IgD-negative memory B cell (primary cell): ENCODE measurements at regions not wholly inside any gene's neighbourhood (a gene's known extent, or its start where the extent isn't known, plus 50 kb on each side); places are given as distances from the start of the nearest gene placed in this dataset.

Source experiments
- H3K27ac Mint-ChIP-seq, 3 donors: one replicate each; pipeline ENCODE4 v1.8.0; 2020 to 2022; ENCODE audit warnings: mild to moderate bottlenecking in 3 of 3, mixed read lengths in 3 of 3, moderate library complexity in 1 of 3
- H3K27me3 Mint-ChIP-seq: one replicate; pipeline ENCODE4 v1.8.0; 2021; ENCODE audit warnings: mixed read lengths
- H3K36me3 Mint-ChIP-seq: one replicate; pipeline ENCODE4 v1.8.0; 2020; ENCODE audit warnings: mild to moderate bottlenecking, mixed read lengths
- H3K4me1 Mint-ChIP-seq, 3 donors: one replicate each; pipeline ENCODE4 v1.8.0; 2020 to 2022; ENCODE audit warnings: mixed read lengths in 3 of 3, mild to moderate bottlenecking in 1 of 3
- H3K4me3 Mint-ChIP-seq, 4 donors: one replicate each; pipeline ENCODE4 v1.8.0; 2020 to 2022; ENCODE audit warnings: mild to moderate bottlenecking in 4 of 4, mixed read lengths in 4 of 4, moderate library complexity in 3 of 4
- H3K9me3 Mint-ChIP-seq, 3 donors: one replicate each; pipeline ENCODE4 v1.8.0; 2020 to 2021; ENCODE audit warnings: mixed read lengths in 3 of 3, mild to moderate bottlenecking in 1 of 3

DNA sequence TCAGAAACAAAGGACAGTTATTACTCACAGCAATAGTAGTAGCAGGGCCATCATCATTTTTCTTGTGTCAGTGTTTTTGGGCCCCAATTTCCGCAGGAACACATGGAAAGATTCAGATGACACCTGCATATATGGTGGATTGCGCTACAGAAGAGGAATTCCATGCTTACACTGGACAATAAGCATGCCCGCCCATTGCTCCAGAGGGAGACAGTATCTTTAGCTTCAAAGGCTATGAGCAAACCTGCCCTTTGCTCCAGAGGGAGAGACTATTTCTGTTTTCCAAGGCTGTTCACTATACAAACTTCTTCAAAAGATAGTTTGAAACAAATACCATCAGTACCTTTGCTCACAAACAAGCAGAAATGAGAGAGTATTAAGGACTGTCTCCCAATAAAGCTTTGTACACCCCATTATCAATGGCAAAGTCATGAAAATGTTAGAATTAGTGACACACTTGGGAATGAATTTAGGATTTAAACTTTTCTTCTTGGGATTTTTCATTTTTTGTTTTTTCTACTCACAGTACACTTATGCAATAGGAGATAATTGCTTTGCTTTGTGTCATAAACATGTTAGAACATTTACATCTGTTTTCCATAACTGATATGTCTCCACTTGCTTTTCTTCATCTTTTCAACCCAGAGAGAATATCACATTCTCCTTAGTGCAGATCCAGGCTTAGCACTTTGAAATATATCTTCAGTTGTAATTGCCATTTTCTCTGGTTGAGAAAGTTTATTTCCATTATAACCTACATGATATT, 564.5 kb upstream of the ZNF717 start:
- H3K27me3 Mint-ChIP-seq, result no peaks in the 10 kb centered on the region
- H3K4me3 Mint-ChIP-seq, result no peak overlapping the region
- no peaks in the 10 kb centered on the region for H3K36me3 Mint-ChIP-seq
- H3K27ac Mint-ChIP-seq, result no peak overlapping the region
- peaks cover 1 to 15% (median 6%) of the 10 kb centered on the region in 3 donors for H3K9me3 Mint-ChIP-seq
- H3K4me1 Mint-ChIP-seq, result no peaks in the 10 kb centered on the region

DNA sequence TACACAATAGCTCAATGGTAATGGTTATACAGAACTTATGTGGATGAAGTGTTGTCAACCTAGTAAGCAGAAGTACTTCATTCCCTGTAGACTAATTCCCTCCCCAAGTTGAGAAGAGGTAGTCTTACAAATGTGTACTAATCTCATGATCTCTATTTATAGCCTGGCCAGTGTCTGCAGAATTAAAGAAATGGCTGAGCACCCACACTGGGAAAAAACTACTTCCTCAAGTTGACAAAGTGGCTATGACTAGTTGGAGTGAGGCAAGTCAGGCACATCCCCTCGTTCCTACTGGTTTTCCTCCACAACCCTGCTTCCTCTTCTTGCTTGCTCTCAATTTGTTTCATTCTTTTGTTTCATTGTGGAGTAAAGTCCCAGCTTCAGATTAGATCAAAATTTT, 566.7 kb upstream of the ZNF717 start:
- Mint-ChIP-seq H3K36me3 (no peaks in the 10 kb centered on the region), H3K27ac (no peak overlapping the region), H3K9me3 (peaks cover 0 to 11% (median 4%) of the 10 kb centered on the region in 3 donors), H3K27me3 (no peaks in the 10 kb centered on the region), H3K4me1 (no peaks in the 10 kb centered on the region), H3K4me3 (no peak overlapping the region)

DNA sequence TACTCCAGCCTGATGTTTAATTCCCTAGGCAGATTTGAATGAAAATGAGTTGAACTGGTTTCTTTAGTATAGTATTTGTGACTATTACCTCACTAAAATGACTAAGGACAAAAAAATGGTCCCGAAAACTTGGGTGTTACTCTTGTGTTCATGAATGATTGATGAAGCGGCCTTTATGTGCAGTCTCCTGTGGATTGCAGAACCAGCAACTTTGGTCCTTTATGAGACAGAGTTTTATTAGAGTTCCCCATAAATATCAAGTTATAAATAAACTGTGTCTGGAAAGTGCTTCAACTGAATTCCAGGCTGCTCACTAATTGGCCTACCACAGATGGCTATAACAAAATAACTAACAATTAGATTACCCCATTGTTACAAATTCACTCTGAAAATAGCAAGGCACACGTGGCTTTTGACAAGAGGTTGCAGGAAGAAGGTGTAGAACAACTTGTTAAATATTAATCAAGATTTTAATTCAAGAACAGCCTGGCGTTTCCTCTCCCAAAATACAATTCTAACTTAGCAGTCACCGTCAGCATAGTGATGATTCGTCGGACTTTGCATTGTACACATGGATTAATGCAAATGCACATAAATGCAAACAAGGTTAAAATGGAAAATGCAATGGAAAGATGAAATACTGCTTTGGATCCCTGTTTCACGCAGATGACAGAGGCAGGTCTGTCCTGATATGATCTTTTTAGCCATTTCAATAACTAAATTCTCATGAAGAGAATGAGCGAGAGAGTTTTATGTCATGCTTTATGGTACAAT, 567.3 kb upstream of the ZNF717 start:
- Mint-ChIP-seq H3K27me3 (no peaks in the 10 kb centered on the region), H3K4me1 (no peaks in the 10 kb centered on the region), H3K27ac (no peak overlapping the region), H3K4me3 (no peak overlapping the region), H3K36me3 (no peaks in the 10 kb centered on the region), H3K9me3 (peaks cover 0 to 11% (median 4%) of the 10 kb centered on the region in 3 donors)

DNA sequence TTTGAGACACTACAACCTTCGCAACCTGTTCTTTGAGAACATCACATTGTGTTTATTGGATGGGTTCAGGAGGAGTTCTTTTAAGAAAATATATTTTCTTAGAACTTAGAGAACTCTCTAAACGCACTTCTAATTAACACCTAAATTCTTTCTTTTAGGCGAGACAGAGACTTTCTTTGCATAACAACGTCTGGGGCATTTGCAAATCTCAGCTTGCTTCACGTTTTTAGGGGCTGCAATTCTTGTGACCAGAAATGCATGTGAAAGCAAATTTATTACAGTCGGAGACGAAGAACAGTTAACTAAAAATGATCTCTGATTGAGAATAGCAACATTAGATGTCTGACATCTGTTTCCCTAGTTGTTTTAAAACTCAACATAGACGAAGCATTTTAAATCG, 568.3 kb upstream of the ZNF717 start:
- Mint-ChIP-seq H3K27me3 (no peaks in the 10 kb centered on the region), H3K4me1 (no peaks in the 10 kb centered on the region), H3K27ac (no peak overlapping the region), H3K9me3 (peaks cover 0 to 6% (median 4%) of the 10 kb centered on the region in 3 donors), H3K4me3 (no peak overlapping the region), H3K36me3 (no peaks in the 10 kb centered on the region)

DNA sequence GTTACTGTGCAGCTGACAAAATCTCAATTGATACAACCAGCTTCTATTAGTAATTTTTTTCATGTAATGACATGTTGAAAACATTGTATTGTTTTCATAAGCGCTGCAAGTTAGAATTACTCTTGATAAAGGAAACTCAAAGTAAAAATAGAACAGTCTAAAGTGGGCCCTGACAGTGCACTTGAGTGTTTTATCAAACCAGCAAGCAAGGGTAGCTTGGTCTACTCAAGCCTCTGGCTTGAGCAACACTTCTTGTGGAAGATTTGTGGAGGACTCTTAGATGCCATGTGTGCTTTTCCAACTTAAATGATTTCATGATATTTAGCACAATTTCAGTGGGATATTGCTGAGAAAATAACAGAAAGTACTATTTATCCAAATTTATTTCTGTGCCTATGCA, 575.7 kb upstream of the ZNF717 start:
- Mint-ChIP-seq H3K4me1 (no peaks in the 10 kb centered on the region), H3K36me3 (no peaks in the 10 kb centered on the region), H3K9me3 (peaks cover 0 to 9% (median 0%) of the 10 kb centered on the region in 3 donors), H3K27me3 (no peaks in the 10 kb centered on the region), H3K4me3 (no peak overlapping the region), H3K27ac (no peak overlapping the region)

DNA sequence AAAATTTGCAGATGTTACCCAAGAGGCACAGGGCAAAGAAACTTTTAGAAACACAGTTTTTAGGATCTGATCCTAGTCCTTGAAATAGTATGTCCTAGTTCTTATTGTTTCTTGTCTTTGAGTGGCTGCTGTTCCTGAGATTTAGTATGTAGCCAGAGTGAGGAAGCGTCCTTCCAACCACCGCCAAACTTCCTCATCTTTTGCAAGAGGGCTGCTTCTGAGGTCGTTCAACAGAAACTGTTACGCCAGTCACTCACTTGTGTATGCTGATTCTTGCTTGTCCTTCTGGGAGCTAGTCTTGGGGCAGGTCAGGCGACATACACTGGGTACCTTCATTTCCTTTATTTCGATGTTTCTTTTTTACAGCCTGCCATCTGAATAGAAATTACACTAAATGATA, 577.3 kb upstream of the ZNF717 start:
- no peaks in the 10 kb centered on the region for H3K36me3 Mint-ChIP-seq
- no peak overlapping the region for H3K4me3 Mint-ChIP-seq
- H3K4me1 Mint-ChIP-seq, result no peaks in the 10 kb centered on the region
- H3K27me3 Mint-ChIP-seq, result no peaks in the 10 kb centered on the region
- H3K9me3 Mint-ChIP-seq, result peaks cover 0 to 9% (median 0%) of the 10 kb centered on the region in 3 donors
- H3K27ac Mint-ChIP-seq, result no peak overlapping the region

DNA sequence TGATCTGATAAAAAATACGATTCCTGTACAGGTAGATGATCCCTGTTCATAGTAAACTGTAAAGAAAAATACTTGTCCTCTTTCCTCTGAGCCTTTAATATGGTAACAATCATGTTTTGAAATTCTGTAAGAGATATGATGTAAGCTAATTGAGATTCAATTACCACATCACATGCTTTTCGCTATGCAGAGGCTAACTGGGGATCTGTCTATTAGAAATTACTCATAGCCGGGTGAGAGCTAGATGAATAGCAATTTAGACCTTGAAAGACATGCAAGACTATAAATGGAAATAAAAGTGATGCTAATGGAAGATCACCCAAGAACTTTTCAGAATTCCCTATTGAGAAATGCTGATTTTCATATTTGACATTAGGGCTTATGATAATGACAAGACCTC, 579.9 kb upstream of the ZNF717 start:
- no peak overlapping the region for H3K4me3 Mint-ChIP-seq
- no peaks in the 10 kb centered on the region for H3K27me3 Mint-ChIP-seq
- peaks cover 0 to 9% (median 0%) of the 10 kb centered on the region in 3 donors for H3K9me3 Mint-ChIP-seq
- H3K27ac Mint-ChIP-seq, result no peak overlapping the region
- no peaks in the 10 kb centered on the region for H3K4me1 Mint-ChIP-seq
- no peaks in the 10 kb centered on the region for H3K36me3 Mint-ChIP-seq

DNA sequence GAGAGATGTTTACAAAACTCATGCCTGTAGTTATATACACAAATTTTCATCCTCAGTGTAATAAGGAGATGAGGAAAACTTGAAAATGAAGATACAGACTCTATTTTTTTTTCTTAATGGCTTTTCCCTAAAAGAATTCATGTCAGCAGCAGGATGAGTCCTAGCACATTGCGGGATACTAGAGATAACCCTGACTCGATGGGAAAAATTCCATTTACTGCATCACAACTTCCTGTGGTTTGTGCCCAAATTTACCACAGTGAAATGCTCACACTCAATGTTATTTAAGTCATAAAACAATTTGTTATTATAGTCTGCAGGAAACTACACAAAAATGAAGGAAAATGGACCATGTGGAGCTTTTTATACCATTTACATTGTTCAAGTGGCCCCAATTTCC, 581.9 kb upstream of the ZNF717 start:
- no peak overlapping the region for H3K27ac Mint-ChIP-seq
- H3K4me1 Mint-ChIP-seq, result no peaks in the 10 kb centered on the region
- H3K4me3 Mint-ChIP-seq, result no peak overlapping the region
- peaks cover 0 to 10% (median 0%) of the 10 kb centered on the region in 3 donors for H3K9me3 Mint-ChIP-seq
- H3K36me3 Mint-ChIP-seq, result no peaks in the 10 kb centered on the region
- no peaks in the 10 kb centered on the region for H3K27me3 Mint-ChIP-seq

DNA sequence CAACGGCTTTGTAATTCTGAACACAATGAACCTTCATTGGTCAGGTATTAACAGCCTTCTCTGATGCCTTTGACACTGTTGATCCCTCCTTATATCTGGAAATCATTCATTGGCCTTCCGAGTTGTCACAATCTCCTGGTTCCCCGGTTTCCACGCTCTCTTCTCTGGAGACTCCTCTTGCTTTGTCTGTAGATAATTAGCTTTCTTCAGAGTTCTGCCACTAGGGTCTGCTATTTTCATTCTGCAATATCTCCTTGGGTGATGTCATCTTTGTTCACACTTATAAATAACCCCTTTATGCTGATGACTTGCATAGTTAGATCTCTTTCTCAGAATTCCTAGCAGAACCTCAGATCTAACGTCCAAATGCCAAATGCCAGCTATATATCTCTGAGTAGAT, 583.8 kb upstream of the ZNF717 start:
- H3K4me1 Mint-ChIP-seq, result no peaks in the 10 kb centered on the region
- H3K27me3 Mint-ChIP-seq, result no peaks in the 10 kb centered on the region
- H3K9me3 Mint-ChIP-seq, result peaks cover 0 to 14% (median 0%) of the 10 kb centered on the region in 3 donors
- no peak overlapping the region for H3K4me3 Mint-ChIP-seq
- no peaks in the 10 kb centered on the region for H3K36me3 Mint-ChIP-seq
- H3K27ac Mint-ChIP-seq, result peak overlapping the region in 1 of 3 donors; percentile 0

DNA sequence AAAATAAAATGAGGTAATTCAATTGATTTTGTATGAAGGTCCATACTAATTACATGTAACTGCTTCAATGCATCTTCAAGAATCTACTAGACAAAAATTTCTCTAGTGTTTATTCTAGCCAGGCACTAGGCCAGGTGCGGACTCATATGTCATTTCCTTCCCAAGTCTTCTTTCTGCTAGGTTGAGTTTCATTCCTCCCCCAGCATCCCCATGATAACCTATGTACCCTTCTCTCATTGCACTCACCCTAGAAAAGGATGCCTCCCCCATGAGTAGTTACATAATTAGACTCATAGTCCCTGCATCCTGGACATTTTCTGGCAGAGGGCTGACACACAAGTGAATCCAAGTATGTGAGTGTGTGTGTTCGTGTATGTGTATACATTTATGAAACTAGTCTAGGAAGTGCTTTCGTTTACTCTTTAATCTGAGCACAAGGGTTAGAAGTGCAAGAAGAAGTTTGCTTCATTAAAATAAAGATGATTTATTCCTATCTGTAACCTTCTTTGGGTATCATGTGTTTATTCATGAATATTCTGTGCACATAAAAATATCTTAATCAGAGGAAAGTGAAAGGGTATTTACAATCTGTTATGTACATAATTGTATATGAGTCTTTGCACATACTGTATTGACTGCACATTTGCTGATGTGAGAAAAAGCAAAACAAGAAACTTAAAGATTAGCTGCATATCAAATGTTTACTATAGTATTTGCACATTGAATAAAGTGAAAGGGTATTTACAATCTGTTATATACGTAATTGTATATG, 585.6 kb upstream of the ZNF717 start:
- Mint-ChIP-seq H3K4me1 (no peaks in the 10 kb centered on the region), H3K9me3 (peaks cover 0 to 14% (median 0%) of the 10 kb centered on the region in 3 donors), H3K27me3 (no peaks in the 10 kb centered on the region), H3K4me3 (no peak overlapping the region), H3K36me3 (no peaks in the 10 kb centered on the region), H3K27ac (no peak overlapping the region)

DNA sequence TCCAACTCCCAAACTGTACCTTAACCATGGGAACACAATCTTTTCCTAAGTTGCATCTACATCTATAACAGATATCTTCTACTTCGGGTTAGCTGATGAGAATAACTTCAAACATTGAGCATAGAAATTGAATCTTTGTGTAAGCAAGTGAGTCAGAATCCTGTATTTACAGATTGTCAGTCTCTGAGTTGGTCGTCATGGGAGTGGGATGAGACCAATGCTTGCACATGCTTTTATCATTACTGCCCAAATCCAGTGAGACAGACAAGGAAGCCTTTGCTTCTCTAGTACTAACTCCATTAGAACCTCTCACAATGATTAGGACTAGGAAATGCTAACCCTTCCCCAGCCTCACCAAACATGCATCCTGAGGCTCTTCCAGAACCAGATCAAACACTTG, 587.1 kb upstream of the ZNF717 start:
- H3K4me3 Mint-ChIP-seq, result no peak overlapping the region
- H3K27ac Mint-ChIP-seq, result no peak overlapping the region
- H3K9me3 Mint-ChIP-seq, result peaks cover 0 to 19% (median 1%) of the 10 kb centered on the region in 3 donors
- H3K36me3 Mint-ChIP-seq, result no peaks in the 10 kb centered on the region
- H3K27me3 Mint-ChIP-seq, result no peaks in the 10 kb centered on the region
- no peaks in the 10 kb centered on the region for H3K4me1 Mint-ChIP-seq

DNA sequence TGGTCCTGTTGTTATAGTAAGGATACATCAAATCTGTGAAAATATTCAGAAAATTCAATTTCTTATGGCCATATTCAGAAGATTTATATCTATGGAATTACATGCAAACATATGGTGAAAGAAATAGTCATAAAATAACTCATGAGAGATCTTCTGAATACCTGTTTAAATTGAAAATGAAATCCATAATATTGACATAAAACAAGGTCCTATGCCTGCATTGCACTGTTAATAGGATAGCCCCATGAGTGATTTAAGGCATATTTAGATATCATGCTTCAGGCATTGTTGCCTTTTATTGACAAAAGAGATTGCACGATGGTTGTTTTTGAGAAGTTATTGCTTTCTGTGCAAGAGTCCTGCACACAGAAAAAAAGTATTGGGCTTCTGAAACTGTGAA, 591.7 kb upstream of the ZNF717 start:
- Mint-ChIP-seq H3K4me3 (no peak overlapping the region), H3K9me3 (peaks cover 0 to 14% (median 1%) of the 10 kb centered on the region in 3 donors), H3K36me3 (no peaks in the 10 kb centered on the region), H3K27ac (no peak overlapping the region), H3K27me3 (no peaks in the 10 kb centered on the region), H3K4me1 (no peaks in the 10 kb centered on the region)

DNA sequence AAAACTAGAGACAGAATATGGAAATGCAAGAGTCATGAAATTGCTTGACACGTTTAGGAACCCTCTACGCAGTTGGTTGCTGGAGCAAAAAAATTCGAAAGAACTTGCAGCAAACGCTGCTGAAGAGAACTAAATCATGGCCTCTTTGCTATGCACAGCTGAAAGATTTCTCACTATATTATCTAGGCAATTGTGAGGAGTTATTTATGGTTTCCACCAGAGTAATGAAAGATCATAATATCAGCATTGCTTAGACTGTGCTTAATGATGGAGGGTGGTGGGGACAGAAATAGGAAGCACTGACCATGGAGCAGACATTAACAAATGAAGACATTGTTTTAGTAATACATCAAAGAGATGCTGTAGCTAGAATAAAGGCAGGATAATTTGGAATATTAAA, 593.4 kb upstream of the ZNF717 start:
- Mint-ChIP-seq H3K4me3 (no peak overlapping the region), H3K9me3 (peaks cover 1 to 12% (median 3%) of the 10 kb centered on the region in 3 donors), H3K36me3 (no peaks in the 10 kb centered on the region), H3K27me3 (no peaks in the 10 kb centered on the region), H3K4me1 (no peaks in the 10 kb centered on the region), H3K27ac (no peak overlapping the region)

DNA sequence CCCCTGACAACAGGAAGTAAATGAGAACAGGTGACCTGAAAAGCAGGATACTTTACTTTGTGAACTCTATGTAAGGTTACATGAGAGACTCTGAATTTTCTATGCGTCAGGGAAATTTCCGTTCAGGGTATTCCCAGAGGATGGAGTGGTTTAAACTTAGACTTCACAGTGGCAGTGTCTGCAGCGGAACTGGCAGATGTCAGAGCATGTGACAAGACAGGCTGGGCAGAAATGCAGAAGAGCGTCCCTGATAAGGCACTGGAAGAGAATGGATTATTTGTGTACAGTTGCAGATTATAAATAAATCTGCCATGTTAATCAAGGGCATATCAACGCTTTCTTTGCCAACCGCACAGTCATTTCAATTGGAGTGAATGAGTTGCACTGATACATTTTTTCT, 598.4 kb upstream of the ZNF717 start:
- no peaks in the 10 kb centered on the region for H3K27me3 Mint-ChIP-seq
- no peaks in the 10 kb centered on the region for H3K4me1 Mint-ChIP-seq
- peak overlapping the region in 1 of 3 donors; percentile 81 for H3K27ac Mint-ChIP-seq
- H3K9me3 Mint-ChIP-seq, result peaks cover 3 to 9% (median 8%) of the 10 kb centered on the region in 3 donors
- H3K4me3 Mint-ChIP-seq, result no peak overlapping the region
- no peaks in the 10 kb centered on the region for H3K36me3 Mint-ChIP-seq

DNA sequence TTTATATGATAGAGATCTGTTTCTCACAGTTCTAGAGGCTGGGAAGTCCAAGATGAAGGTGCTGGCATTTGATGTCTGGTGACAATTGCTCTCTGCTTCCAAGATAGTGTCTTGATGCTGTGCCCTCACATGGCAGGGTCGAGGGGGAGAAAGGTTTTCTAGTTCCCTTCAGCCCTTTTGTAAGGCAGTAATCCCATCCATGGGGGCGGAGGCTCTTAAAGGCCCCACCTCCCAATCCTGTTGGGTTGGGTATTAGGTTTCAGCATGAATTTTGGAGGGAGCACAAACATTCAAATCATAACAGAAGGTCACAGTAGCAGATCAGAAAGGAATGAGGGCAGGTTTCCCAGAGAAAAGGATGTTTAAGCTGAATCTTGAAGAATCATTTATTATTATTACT, 601.7 kb upstream of the ZNF717 start:
- no peaks in the 10 kb centered on the region for H3K36me3 Mint-ChIP-seq

More for the DNA sequence above, 601.7 kb upstream of the ZNF717 start:
- H3K4me3 Mint-ChIP-seq, result no peak overlapping the region
- H3K9me3 Mint-ChIP-seq, result peaks cover 3 to 11% (median 6%) of the 10 kb centered on the region in 3 donors
- no peaks in the 10 kb centered on the region for H3K27me3 Mint-ChIP-seq
- no peaks in the 10 kb centered on the region for H3K4me1 Mint-ChIP-seq
- no peak overlapping the region for H3K27ac Mint-ChIP-seq
